GM23248 (cell line): ENCODE measurements at regions not wholly inside any gene's neighbourhood (a gene's known extent, or its start where the extent isn't known, plus 50 kb on each side); places are given as distances from the start of the nearest gene placed in this dataset.

Experiments used
- DNase-seq: peaks from one replicate; pipeline ENCODE4 v3.0.0-alpha.2; 2015
- H2AFZ ChIP-seq: fragments of 200-600 bp; sonication (generic); 2 replicates; pipeline ENCODE4 v1.6.1; 2016; ENCODE audit warnings: antibody characterized with exemption
- H3F3A ChIP-seq: fragments of 200-600 bp; sonication (generic); 2 replicates; pipeline ENCODE4 v1.6.1; 2016; ENCODE audit warnings: mild to moderate bottlenecking, antibody characterized with exemption, mixed run types; ENCODE audit not compliant: insufficient read depth
- H3K27ac ChIP-seq: fragments of 200-600 bp; sonication (generic); 2 replicates; pipeline ENCODE4 v1.5.1; 2016; ENCODE audit warnings: mild to moderate bottlenecking
- H3K27me3 ChIP-seq: fragments of 200-600 bp; sonication (generic); replicated peaks from 2 replicates; pipeline ENCODE4 v1.6.1; 2016; ENCODE audit warnings: mild to moderate bottlenecking; ENCODE audit not compliant: insufficient read depth
- H3K36me3 ChIP-seq: fragments of 200-600 bp; sonication (generic); 2 replicates; pipeline ENCODE4 v1.6.1; 2016; ENCODE audit warnings: low read depth, mild to moderate bottlenecking
- H3K4me1 ChIP-seq: fragments of 200-600 bp; sonication (generic); 2 replicates; pipeline ENCODE4 v1.6.1; 2016; ENCODE audit warnings: mild to moderate bottlenecking; ENCODE audit not compliant: insufficient read depth
- H3K4me2 ChIP-seq: fragments of 200-600 bp; sonication (generic); one replicate; pipeline ENCODE4 v1.6.1; 2016; ENCODE audit warnings: mild to moderate bottlenecking; ENCODE audit not compliant: unreplicated experiment
- H3K4me3 ChIP-seq: fragments of 200-600 bp; sonication (generic); 2 replicates; pipeline ENCODE4 v1.5.1; 2016; ENCODE audit warnings: mild to moderate bottlenecking
- H3K79me2 ChIP-seq: fragments of 200-600 bp; sonication (generic); 2 replicates; pipeline ENCODE4 v1.6.1; 2016; ENCODE audit warnings: mild to moderate bottlenecking; ENCODE audit not compliant: insufficient read depth
- H3K9ac ChIP-seq: fragments of 200-600 bp; sonication (generic); 2 replicates; pipeline ENCODE4 v1.6.1; 2016; ENCODE audit warnings: mild to moderate bottlenecking
- H3K9me2 ChIP-seq: fragments of 200-600 bp; sonication (generic); 2 replicates; pipeline ENCODE4 v1.6.1; 2016; ENCODE audit warnings: mixed run types, mild to moderate bottlenecking, moderate library complexity; ENCODE audit not compliant: insufficient read depth
- H3K9me3 ChIP-seq: fragments of 200-600 bp; sonication (generic); one replicate; pipeline ENCODE4 v1.6.1; 2017; ENCODE audit warnings: low read depth
- H4K20me1 ChIP-seq: fragments of 200-600 bp; sonication (generic); 2 replicates; pipeline ENCODE4 v1.6.0; 2016; ENCODE audit not compliant: insufficient read depth
- EZH2 ChIP-seq: fragments of 200-600 bp; sonication (generic); IDR thresholded peaks from 2 replicates; pipeline ENCODE4 v1.6.1; 2018; ENCODE audit warnings: antibody characterized with exemption, mild to moderate bottlenecking; ENCODE audit not compliant: insufficient read depth, poor library complexity, severe bottlenecking
- EZH2phosphoT487 ChIP-seq: fragments of 200-600 bp; sonication (generic); IDR thresholded peaks from 2 replicates; pipeline ENCODE4 v1.6.1; 2018; ENCODE audit warnings: antibody characterized with exemption, moderate library complexity, mild to moderate bottlenecking, low read depth; ENCODE audit not compliant: insufficient read depth
- WGBS, 2 experiments: methylation state at CpG; one replicate each; pipeline ENCODE4 v1.1.6; 2015 to 2017; ENCODE audit warnings: low lambda C conversion rate in 2 of 2, low coverage in 1 of 2; ENCODE audit errors: missing lambda C conversion rate in 2 of 2; 5-methylcytosine and 5-hydroxymethylcytosine counted together
- in situ Hi-C: fragments of 300-500 bp; cut with MboI; formaldehyde crosslinking; loops from 2 replicates; pipeline ENCODE4 v1.15.0; 2020

DNA sequence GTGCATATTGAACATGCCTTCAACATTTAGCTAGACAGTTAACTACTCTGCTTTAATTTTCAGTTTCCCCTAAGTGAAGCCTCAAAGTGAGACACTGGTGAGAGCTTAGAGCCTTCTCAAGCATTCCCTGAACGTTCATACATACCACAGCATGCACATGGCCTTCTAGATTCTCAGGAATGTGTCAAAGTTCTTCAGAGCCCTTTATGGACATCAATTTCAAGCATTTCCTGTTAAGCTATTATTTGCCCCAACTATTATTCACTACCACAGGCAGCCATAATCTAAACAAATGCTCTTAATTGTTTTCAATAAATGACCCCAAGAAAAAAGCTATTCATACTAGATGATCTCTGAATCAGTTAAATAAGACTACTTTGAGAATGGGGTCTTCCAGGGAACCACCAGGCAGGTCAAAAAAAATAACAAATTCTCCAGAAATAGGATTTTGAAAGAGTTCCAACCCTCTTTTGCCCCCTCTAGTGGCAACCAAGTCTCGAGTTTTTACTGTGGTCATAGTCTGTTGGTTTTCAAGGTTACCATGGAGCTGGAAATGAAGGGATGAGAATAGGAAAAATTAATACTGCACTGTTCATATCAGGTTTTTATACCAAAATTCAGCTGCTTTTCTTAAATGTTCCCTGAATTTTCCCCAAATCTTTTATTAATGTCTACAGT is 235.4 kb downstream of the RAB28 start:
- Histone ChIP-seq H3K9ac (no peak overlapping the region), H3K4me3 (no peak overlapping the region), H3K9me2 (no peaks in the 10 kb centered on the region), H3K4me1 (no peaks in the 10 kb centered on the region), H2AFZ (no peak overlapping the region), H4K20me1 (no peaks in the 10 kb centered on the region), H3K36me3 (no peaks in the 10 kb centered on the region), H3K9me3 (no peaks in the 10 kb centered on the region), H3K27ac (no peak overlapping the region), H3K4me2 (no peak overlapping the region), H3K79me2 (no peaks in the 10 kb centered on the region), H3F3A (no peaks in the 10 kb centered on the region), H3K27me3 (no peaks in the 10 kb centered on the region)
- TF ChIP-seq EZH2phosphoT487 (no peak), EZH2 (no peak)
- WGBS, 2 experiments = 13 to 22% methylated on average over 2 of the region's 2 CpGs
- in situ Hi-C loops = no loop called here
- DNase-seq = peak; percentile 34

DNA sequence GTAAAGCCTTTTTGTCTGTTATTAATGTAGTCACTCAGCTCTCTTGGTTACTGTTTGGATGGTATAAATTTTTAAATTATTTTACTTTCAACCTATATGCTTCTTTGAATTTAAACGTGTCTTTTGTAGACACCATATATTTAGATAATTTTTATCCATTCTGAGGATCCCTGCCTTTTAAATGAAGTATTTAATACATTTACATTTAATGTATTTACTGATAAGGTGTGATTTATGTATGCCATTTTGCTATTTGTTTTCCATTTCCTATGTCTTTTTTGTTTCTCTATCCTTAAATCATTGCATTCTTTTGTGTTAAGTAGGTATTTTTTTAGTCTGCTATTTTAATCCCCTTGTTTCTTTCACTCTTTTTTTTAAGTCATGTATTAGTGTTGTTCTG is 238.0 kb downstream of the RAB28 start:
- Histone ChIP-seq H3K9ac (no peak overlapping the region), H3K79me2 (no peaks in the 10 kb centered on the region), H3K9me3 (no peaks in the 10 kb centered on the region), H3K9me2 (no peaks in the 10 kb centered on the region), H3K27ac (no peak overlapping the region), H3K4me3 (no peak overlapping the region), H3F3A (no peaks in the 10 kb centered on the region), H3K36me3 (no peaks in the 10 kb centered on the region), H3K27me3 (no peaks in the 10 kb centered on the region), H4K20me1 (no peaks in the 10 kb centered on the region), H2AFZ (no peak overlapping the region), H3K4me2 (no peak overlapping the region), H3K4me1 (no peaks in the 10 kb centered on the region)
- 78 to 82% methylated on average over 1 of the region's 1 CpG for WGBS, 2 experiments
- in situ Hi-C loops = no loop called here
- no peak for DNase-seq
- TF ChIP-seq EZH2phosphoT487 = no peak
- TF ChIP-seq EZH2 = no peak

DNA sequence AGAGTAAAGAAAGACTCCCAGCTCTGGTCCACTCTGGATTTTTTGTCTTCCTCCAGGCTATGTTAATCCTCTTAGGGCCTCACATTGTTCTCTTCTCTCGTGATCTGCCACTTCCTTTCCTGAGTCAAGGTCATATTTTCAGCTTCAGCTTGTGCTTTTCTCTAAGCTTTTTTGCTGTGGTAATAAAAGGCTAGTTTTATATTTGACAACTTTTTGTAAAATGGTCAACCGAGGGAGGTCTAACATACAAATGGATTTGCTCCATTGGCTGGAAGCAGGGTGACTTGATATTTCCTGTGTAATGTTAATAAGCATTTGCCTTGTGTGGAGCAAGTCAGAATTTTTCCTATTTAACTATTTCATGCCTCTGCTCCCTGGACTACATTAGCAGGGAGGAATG is 239.7 kb downstream of the RAB28 start:
- no peak overlapping the region for H3K4me3 ChIP-seq
- in situ Hi-C loops = no loop called here
- H3K9me3 ChIP-seq = no peaks in the 10 kb centered on the region
- no peaks in the 10 kb centered on the region for H3K79me2 ChIP-seq
- 34 to 57% methylated on average over 2 of the region's 2 CpGs for WGBS, 2 experiments
- no peak overlapping the region for H3K27ac ChIP-seq
- TF ChIP-seq EZH2phosphoT487 = no peak
- TF ChIP-seq EZH2 = no peak
- H3F3A ChIP-seq = no peaks in the 10 kb centered on the region
- H4K20me1 ChIP-seq = no peaks in the 10 kb centered on the region
- no peak for DNase-seq
- H3K4me1 ChIP-seq = no peaks in the 10 kb centered on the region
- H2AFZ ChIP-seq = no peak overlapping the region
- H3K4me2 ChIP-seq = no peak overlapping the region
- H3K9me2 ChIP-seq = no peaks in the 10 kb centered on the region
- H3K36me3 ChIP-seq = no peaks in the 10 kb centered on the region
- no peaks in the 10 kb centered on the region for H3K27me3 ChIP-seq
- no peak overlapping the region for H3K9ac ChIP-seq

DNA sequence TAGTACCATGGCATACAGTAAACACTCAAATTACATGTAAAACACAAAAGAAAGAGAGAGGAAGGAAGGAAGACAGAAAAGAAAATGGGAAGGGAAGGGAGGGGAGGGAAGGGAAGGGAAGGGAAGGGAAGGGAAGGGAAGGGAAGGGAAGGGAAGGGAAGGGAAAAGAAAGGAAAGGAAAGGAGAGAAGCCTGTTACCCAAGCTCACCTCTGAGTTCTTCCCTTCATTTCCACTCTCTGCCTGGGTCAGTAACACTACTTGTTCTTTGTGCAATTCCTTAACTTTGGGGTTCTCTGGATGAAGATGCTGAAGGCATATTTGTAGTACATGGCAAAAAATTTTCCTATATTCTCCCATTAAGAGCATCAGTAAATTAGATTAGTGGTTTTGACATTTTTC is 241.0 kb downstream of the RAB28 start:
- TF ChIP-seq EZH2 = no peak
- no peak for TF ChIP-seq EZH2phosphoT487
- no peaks in the 10 kb centered on the region for H3K79me2 ChIP-seq
- H3K4me2 ChIP-seq = no peak overlapping the region
- DNase-seq = no peak
- no peaks in the 10 kb centered on the region for H4K20me1 ChIP-seq
- H3K27ac ChIP-seq = no peak overlapping the region
- no peak overlapping the region for H3K4me3 ChIP-seq
- H3K27me3 ChIP-seq = no peaks in the 10 kb centered on the region
- in situ Hi-C loops = no loop called here
- no peaks in the 10 kb centered on the region for H3K9me3 ChIP-seq
- no peak overlapping the region for H2AFZ ChIP-seq
- H3K9ac ChIP-seq = no peak overlapping the region
- H3K36me3 ChIP-seq = no peaks in the 10 kb centered on the region
- H3F3A ChIP-seq = no peaks in the 10 kb centered on the region
- H3K9me2 ChIP-seq = no peaks in the 10 kb centered on the region
- H3K4me1 ChIP-seq = no peaks in the 10 kb centered on the region

DNA sequence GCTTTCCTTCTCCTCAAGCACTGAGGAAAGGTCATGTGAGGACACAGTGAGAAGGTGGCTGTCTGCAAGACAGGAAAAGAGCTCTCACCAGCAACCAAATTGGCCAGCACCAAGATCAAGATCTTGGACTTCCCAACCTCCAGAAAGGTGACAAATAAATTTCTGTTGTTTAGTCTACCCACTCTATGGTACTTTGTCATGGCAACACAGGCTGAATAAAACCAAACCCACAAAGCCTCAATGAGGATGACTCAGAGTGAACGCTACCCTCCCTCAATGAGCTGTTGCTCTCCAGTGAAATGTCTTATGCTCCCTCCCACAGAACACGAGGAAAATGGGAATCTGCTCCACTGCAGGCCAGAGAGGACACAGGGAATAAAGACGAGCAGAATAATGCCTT is 244.1 kb downstream of the RAB28 start:
- H3K27me3 ChIP-seq = no peaks in the 10 kb centered on the region
- H3K79me2 ChIP-seq = no peaks in the 10 kb centered on the region
- H3K4me2 ChIP-seq = no peak overlapping the region
- in situ Hi-C loops = no loop called here
- WGBS, 2 experiments = 49 to 57% methylated on average over 3 of the region's 3 CpGs
- DNase-seq = peak; percentile 58
- no peaks in the 10 kb centered on the region for H3K9me3 ChIP-seq
- no peak overlapping the region for H3K9ac ChIP-seq
- H3F3A ChIP-seq = no peaks in the 10 kb centered on the region
- no peak overlapping the region for H3K4me3 ChIP-seq
- H2AFZ ChIP-seq = no peak overlapping the region
- H3K27ac ChIP-seq = no peak overlapping the region
- no peaks in the 10 kb centered on the region for H4K20me1 ChIP-seq
- no peaks in the 10 kb centered on the region for H3K36me3 ChIP-seq
- TF ChIP-seq EZH2phosphoT487 (no peak), EZH2 (no peak)
- H3K9me2 ChIP-seq = no peaks in the 10 kb centered on the region
- no peaks in the 10 kb centered on the region for H3K4me1 ChIP-seq
